ENCODE measurements at regions not wholly inside any gene's neighbourhood (a gene's known extent, or its start where the extent isn't known, plus 50 kb on each side); places are given as distances from the start of the nearest gene placed in this dataset.

DNA sequence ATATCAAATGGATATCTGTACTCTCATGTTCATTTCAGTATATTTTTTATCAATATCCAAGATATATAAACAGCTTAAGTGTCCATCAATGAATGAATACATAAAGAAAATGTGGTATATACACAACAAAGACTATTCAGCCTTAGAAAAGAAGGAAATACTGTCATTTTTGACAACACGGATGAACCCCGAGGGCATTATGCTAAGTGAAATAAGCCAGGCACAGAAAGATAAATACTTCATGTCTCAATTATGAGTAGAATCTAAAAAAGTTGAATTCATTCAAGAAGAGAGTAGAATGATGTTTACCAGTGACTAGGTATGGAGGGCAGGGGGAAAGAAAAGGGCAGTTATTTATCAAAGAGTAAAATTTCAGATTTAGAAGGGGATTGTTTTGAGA lies 949.8 kb upstream of the TYRP1 start:
- no peak for TF ChIP-seq ZNF26 (tag by site-specific recombination; IDR thresholded peaks at IDR 0.05)
- no peak for TF ChIP-seq ZNF37A (tag by site-specific recombination; IDR thresholded peaks at IDR 0.05)
- TF ChIP-seq PRDM10 (tag by site-specific recombination; IDR thresholded peaks at IDR 0.05), result no peak
- TF ChIP-seq ZSCAN16 (tag by site-specific recombination; IDR thresholded peaks at IDR 0.05), result no peak
- TF ChIP-seq ZNF837 (tag by site-specific recombination; IDR thresholded peaks at IDR 0.05), result no peak
- TF ChIP-seq ZNF670 (tag by site-specific recombination; IDR thresholded peaks at IDR 0.05; ENCODE audit: low read depth), result no peak
- TF ChIP-seq MYNN (tag by site-specific recombination; IDR thresholded peaks at IDR 0.05; ENCODE audit: borderline replicate concordance), result no peak
- TF ChIP-seq WT1 (tag by site-specific recombination; IDR thresholded peaks at IDR 0.05), result no peak
- no peak for TF ChIP-seq ZNF169 (tag by site-specific recombination; IDR thresholded peaks at IDR 0.05)
- TF ChIP-seq ZNF132 (tag by site-specific recombination; IDR thresholded peaks at IDR 0.05; ENCODE audit: borderline replicate concordance), result no peak
- no peak for TF ChIP-seq ZNF513 (tag by site-specific recombination; IDR thresholded peaks at IDR 0.05)
- no peak for TF ChIP-seq ZNF544 (tag by site-specific recombination; IDR thresholded peaks at IDR 0.05)
- TF ChIP-seq ZNF391 (tag by site-specific recombination; IDR thresholded peaks at IDR 0.05; ENCODE audit: borderline replicate concordance, low read depth), result no peak
- no peak for TF ChIP-seq ZNF121 (tag by site-specific recombination; IDR thresholded peaks at IDR 0.05)
- TF ChIP-seq ZNF211 (tag by site-specific recombination; IDR thresholded peaks at IDR 0.05; ENCODE audit: low read depth), result no peak
- TF ChIP-seq GLIS2 (tag by site-specific recombination; IDR thresholded peaks at IDR 0.05), result no peak
- TF ChIP-seq ZNF530 (tag by site-specific recombination; IDR thresholded peaks at IDR 0.05; ENCODE audit: low read depth), result no peak
- ChIA-PET POLR2A (no interaction called here), CTCF (no interaction called here)
- H3K9me3 ChIP-seq (ENCODE audit: control insufficient read depth, insufficient read depth, low read depth, low read length), result no peaks in the 10 kb centered on the region
- no peaks in the 10 kb centered on the region for H3K4me1 ChIP-seq (ENCODE audit: control insufficient read depth, insufficient read depth, low read length)
- H3K36me3 ChIP-seq (ENCODE audit: control insufficient read depth in 2 of 2, insufficient read depth in 1 of 2, low read length in 2 of 2), result no peaks in the 10 kb centered on the region
- no peak overlapping the region for H3K27ac ChIP-seq (ENCODE audit: extremely low read depth, low read depth, low read length)
- H3K4me3 ChIP-seq (ENCODE audit: low read depth, low read length), result no peak overlapping the region

DNA sequence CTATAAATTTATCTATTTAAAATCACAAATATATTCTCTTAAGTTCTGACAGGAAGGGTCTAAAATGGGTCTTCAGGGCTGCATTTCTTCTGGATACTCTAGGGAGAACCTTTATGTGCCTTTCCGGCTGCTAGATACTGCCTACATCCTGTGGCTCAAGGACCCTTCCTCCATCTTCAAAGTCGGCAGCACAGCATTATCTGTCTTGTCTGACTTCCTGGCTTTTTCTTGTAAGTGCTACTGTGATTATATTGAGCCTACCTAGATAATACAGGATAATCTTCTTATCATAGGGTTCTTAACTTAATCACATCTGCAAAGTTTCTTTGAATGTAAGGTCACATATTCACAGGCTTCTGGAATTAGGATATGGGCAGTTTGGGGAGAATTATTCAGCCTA lies 943.8 kb upstream of the TYRP1 start:
- no peaks in the 10 kb centered on the region for H3K9me3 ChIP-seq (ENCODE audit: control insufficient read depth, insufficient read depth, low read depth, low read length)
- H3K27ac ChIP-seq (ENCODE audit: extremely low read depth, low read depth, low read length), result no peak overlapping the region
- POLR2A ChIA-PET, result no interaction called here
- H3K4me1 ChIP-seq (ENCODE audit: control insufficient read depth, insufficient read depth, low read length), result no peaks in the 10 kb centered on the region
- H3K4me3 ChIP-seq (ENCODE audit: low read depth, low read length), result no peak overlapping the region
- H3K36me3 ChIP-seq (ENCODE audit: control insufficient read depth in 2 of 2, insufficient read depth in 1 of 2, low read length in 2 of 2), result no peaks in the 10 kb centered on the region
- CTCF ChIA-PET, result interaction anchor here (0.6 kb wide), 1 partner anchor 60 kb away, joined by 4 read pairs; no protein-coding TSS in a partner anchor
- TF ChIP-seq, protein P1, sequence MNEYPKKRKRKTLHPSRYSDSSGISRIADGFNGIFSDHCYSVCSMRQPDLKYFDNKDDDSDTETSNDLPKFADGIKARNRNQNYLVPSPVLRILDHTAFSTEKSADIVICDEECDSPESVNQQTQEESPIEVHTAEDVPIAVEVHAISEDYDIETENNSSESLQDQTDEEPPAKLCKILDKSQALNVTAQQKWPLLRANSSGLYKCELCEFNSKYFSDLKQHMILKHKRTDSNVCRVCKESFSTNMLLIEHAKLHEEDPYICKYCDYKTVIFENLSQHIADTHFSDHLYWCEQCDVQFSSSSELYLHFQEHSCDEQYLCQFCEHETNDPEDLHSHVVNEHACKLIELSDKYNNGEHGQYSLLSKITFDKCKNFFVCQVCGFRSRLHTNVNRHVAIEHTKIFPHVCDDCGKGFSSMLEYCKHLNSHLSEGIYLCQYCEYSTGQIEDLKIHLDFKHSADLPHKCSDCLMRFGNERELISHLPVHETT (tag by site-specific recombination; IDR thresholded peaks at IDR 0.05), result no peak
- TF ChIP-seq ZNF324 (tag by site-specific recombination; IDR thresholded peaks at IDR 0.05), result no peak
- TF ChIP-seq ZNF76 (tag by site-specific recombination; IDR thresholded peaks at IDR 0.05; ENCODE audit: borderline replicate concordance, low read depth), result no peak
- no peak for TF ChIP-seq HOXA7 (CRISPR knock-in tag; IDR thresholded peaks at IDR 0.05; ENCODE audit: borderline replicate concordance)
- TF ChIP-seq GLIS1 (tag by site-specific recombination; IDR thresholded peaks at IDR 0.05), result no peak
- TF ChIP-seq ZNF488 (tag by site-specific recombination; IDR thresholded peaks at IDR 0.05), result no peak

Data from HEK293 (cell line).